NCI-H82 treated with DMSO at 0.1 percent for 48 hours (cell line): ENCODE measurements at regions not wholly inside any gene's neighbourhood (a gene's known extent, or its start where the extent isn't known, plus 50 kb on each side); places are given as distances from the start of the nearest gene placed in this dataset.
"Not testable (repeated sequence)": the region's sequence is repeated elsewhere in the genome, so short reads cannot be mapped to it uniquely, and the experiment has no call there.

Experiments
- DNase-seq: peaks from one replicate; lab custom pipeline; 2025; ENCODE audit not compliant: unreplicated experiment; lab: John Stamatoyannopoulos, UW

DNA sequence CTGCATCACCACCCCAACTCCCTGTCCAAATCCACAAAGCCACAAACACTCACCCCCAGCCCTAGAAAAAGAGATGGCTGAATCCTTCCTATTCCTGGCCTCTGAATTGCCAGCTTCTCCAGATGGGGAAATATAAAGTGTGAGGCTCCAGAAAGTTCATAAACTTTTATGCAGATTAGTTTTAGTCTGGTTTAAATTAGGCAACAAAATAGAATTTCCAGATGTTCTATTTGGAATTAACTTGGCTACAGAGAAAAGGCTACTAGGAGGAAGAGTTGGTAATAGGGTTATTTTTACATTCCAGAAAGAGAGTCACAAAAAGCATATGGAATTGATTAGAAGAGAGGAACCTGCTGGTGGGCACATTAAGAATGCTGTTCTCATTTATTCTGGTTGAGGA lies 56.0 kb downstream of the EN1 start:
- no peak for DNase-seq

DNA sequence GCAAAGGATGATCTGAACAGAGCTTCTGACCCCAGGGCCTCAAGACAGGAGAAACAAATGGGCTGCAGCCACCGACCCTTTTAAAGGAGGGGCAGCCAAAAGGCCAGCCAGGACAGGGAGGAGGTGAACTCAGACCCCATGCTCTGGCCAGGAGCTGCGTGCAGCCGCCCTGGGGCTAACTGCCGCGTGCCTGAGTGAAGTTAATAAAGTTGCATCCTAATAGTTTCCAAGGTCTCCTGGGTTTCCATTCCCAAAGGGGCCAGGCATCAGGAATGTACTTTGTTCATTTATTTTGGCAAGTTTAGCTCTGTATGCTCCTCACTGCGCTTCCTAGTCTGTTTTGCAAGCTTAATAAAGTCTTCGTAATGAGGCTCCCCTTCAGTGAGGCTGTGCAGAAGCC lies 60.7 kb downstream of the EN1 start:
- no peak for DNase-seq

DNA sequence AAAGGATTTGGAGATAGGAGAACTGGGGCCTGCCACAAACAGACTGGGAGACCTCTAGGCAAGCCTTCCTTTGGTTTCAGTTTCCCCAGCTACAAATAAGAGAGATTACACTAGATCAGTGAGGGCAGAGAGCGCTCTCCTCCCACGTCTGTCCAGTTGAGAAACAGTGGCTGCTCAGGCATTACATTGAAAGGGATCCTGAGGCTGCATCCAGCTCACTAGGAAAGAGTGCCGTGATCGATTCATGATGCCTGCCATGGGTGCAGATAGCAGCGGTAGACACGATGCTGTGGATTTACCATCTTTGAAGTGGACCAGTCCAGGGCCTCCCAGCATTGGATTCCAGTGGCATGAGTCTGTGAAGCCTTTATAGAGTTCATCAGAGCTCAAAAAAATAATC lies 62.6 kb downstream of the EN1 start:
- no peak for DNase-seq

DNA sequence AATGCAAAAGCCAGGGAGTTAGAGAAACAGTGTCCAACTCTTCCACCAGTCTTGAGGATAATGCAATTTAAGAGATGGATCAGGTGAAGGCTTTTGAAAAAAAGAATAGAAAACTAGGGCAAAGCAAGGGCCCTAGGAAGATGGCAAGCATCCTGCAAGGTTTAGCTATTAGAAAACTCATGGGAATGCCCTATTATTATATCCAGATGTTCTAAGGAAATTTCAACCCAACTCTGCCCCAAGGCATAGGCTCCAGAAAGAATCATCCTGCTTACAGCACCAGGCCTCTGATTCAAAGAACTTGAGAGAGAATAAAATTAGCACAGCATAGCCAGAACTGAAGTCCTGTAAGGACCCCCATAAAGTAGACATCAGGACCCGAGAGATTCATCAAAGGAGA lies 68.1 kb downstream of the EN1 start:
- DNase-seq = no peak

DNA sequence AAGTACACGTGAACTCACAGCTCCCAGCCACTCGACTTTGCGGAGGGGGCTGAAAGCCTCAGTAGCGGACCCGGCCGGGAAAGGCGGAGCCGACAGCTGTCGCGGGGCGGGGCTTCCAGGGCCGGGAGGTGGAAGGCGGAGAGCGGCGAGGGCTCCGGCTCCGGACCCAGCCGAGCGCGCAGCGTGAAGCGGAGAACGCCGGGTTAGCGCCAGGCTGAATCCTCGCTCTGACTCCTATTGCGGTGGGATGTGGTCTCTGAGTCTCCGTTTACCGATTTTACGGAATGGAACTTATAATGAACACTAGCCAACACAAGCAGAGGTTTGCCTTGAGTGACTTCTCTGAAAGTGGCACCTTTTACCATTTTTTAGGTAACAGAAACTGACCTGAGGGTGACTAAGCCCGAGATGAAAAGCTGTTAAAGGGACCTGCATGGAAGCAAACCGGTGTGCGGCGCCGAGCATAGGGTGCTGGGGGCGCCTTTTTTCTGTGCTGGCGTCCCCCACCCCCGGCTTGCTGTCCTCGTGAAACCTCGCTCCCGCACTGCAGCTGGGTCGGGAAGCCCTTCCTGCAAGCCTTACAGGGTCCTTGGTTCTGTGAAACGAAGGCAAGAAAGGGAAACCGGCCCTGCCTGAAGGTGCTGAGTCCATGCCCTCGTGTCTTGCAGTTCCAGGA lies 72.9 kb downstream of the EN1 start:
- DNase-seq = peak; percentile 51

DNA sequence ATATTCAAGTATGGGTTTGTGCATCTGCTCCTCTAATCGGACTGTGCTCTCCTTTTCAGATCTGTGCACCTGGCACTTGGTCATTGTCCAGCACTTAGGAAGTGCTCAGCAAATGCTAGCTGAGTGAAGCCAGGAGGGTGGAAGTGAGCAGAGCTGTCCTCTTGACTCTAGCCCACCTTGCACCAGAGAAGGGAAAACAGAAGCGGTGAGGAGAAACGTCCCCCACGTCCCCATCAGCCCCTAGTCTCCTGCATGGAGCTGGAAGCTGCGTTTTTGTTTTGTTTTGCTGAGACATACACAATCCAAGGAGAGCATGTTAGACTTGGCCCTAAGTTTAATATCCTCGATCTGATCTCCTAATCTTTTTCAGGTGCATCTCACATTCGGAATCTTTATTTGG lies 73.6 kb downstream of the EN1 start:
- DNase-seq = no peak

DNA sequence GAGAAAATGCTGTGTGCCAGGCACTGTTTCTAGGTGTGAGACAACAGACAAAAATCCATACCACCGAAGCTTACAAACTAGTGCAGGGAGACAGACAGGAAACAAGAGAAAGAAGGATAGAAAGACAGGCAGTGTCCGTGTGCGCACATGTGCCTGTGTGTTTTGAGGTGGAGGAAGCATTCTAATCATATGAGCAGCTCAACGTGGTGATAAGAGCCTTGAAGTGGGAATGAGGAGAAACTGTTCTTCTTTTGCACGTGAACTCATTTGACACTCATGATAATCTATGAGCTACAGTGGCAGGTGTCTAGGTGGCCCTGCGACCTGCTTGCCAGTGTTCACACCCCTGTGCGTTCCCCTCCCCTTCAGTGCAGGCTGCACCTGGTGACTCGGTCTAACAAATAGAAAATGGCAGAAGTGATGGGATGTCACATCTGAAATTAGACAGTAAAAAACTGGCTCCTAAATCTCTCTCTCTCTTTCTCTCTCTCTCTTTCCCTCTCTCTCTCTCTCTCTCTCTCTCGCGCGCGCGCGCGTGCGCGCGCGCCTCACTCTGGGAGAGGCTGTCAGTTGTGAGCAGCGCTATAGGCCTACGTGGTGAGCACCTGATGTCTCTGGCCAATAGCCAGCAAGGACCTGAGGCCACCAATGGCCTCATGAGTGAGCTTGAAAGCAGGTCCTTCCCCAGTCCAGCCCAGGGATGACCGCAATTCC lies 74.8 kb downstream of the EN1 start:
- no peak for DNase-seq

DNA sequence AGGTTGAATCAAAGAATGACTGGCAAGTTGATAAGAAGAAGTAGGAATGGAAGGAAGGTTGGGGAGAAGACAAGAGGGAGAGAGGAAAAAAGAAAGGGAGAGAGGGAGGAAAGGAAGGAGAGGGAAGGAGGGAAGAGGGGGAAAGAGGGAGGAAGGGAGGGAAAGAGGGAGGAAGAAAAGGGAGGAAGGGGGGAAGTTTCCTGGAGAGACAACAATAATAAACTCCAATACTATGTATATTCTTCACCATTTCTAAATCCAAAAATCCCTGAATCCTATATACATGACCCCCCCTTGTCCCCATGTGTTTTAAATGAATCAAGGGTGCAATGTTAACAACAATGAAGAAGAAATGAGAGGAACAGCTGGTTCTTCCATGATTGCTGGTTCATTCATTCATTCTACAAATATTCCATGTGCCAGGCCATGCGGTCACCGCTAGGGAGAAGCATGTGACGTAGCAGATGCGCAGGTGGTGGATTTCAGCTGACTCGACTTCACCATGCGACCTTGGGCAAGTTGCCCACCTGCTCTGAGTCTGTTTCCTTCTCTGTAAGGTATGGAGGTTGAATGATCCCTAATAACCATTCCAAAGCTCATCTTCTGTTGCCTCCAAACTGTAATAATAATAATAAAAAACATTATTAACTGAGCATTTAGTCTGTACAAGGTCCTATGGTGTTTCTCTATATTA lies 77.6 kb downstream of the EN1 start:
- DNase-seq = no peak

DNA sequence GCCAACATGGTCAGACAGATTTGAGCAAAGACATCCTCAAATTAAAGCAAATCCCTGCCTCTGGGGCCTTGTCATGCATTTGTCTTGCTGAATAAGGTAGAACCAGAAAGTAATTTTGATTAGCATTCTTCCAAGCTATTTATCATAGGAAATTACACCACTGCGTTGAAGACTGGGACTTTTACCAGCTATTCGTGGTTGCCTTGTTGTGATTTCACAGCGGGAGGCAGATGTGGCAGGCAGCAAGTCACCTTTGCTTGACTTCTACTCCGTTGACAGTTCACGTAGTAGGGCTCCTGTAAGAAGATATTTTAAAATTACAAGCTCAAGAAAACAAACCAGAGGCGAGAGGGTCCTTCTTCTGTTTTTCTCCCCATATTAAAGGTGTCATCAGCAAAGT lies 80.6 kb downstream of the EN1 start:
- no peak for DNase-seq

DNA sequence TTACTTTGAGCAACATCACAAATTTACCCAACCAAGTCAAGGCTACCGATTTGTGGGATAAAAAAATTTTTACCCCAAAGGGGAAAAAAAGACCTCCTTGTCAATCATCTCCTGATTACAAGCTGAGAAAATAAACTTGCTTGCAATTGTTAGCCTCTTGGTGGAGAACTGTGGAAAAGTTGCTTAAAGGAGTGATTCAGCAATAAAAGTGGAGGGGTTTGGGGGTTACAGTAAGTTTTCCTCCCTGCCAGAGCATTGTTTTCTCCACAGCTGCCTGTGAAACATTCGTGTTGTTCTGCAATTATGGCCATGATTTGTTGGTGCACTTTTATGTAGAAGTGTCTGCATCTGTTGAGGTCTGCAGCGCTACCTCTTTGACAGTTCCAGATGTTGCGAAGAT lies 82.6 kb downstream of the EN1 start:
- no peak for DNase-seq

DNA sequence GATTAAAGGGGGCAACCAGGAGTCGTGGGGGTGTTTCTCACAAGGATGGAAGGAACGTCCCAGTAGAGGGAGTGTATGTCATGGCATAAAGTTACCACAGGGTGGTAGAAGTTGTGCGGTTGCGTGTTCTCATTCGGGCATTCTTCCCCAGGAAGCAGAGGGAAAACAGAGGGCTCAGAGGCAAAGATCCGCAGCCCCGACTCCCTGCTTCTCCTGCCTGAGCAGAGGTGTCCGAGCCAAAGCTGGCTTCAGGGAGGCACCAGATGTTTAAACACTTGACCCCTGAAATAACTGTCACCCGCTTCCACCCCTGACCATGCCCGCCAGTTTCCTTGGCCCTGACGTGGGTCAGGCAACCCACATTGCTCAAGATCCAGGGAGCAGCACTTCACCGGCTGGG lies 83.7 kb downstream of the EN1 start:
- DNase-seq = peak; percentile 33

DNA sequence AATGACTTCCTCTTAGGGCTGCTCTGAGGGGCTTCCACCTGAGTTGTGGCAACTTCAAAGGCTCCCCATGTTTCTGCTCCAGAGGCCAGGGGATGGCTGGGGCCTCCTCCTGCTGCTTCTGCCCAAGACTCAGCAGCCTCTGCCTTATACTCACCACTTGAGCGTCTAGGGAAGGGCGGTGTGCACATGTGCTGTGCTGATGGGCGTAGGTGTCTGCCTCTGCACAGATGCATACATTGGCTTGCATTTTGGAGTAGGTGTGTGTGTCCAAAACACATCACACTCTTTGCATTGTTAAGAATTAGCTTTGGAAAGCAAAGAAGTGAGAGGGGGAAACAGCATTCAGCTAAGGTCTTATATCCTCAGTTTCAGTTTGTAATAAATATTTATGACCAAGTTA lies 85.2 kb downstream of the EN1 start:
- DNase-seq = no peak

DNA sequence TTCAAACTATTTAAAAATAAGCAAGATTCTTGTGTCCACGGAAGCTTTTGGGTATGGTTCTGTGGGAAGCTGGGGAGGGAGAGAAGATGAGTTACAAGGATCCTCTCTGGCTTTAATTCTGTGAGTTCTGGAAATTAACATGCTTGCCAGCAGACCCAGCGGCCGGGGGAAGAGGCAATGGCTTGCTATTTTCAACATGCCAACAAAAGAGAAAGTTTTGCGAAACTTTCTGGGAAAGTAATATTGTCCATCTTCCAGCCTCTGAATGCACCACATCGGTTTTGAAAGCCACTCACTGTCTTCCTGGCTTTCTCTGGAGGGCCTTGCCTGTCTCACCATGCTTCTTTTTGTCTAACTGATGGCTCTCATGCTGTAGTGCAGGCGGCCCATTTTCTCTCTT lies 85.7 kb downstream of the EN1 start:
- DNase-seq = no peak

DNA sequence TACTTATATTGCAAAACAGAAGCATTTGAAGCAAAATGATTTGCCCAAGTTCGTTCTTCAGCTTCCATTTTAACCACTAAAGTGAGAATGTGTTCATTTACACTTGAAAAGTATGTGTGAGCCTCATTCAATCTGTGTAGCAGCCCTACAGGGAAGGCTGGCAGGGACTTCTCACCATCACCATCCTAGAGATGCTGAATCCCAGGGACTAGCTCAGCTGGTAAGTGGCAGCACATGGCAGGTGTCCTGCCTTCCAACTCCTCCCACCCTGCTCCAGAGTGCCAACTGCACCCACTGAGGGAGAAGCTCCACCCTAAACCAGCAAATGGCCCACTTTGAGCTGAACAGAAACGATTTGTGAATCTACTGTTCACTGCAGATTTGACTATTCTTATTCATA lies 91.5 kb downstream of the EN1 start:
- no peak for DNase-seq

DNA sequence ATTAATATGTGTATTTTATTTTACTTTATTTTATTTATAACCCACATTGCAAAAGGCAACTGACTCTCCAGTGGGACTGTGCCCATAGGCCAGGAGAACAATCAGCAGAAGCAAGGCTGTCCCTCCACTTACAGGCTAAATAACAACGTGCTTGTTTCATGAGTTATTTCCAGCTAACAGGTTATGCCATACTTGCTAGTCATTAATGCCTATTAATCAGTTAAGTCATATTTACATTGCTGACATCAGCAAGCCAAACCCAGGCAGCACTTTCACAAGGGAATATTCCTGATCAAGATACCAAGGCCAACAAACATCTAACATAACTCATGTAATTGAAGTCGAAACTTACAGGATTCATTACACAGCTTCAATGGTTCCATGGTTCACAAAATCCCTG lies 92.1 kb downstream of the EN1 start:
- no peak for DNase-seq

DNA sequence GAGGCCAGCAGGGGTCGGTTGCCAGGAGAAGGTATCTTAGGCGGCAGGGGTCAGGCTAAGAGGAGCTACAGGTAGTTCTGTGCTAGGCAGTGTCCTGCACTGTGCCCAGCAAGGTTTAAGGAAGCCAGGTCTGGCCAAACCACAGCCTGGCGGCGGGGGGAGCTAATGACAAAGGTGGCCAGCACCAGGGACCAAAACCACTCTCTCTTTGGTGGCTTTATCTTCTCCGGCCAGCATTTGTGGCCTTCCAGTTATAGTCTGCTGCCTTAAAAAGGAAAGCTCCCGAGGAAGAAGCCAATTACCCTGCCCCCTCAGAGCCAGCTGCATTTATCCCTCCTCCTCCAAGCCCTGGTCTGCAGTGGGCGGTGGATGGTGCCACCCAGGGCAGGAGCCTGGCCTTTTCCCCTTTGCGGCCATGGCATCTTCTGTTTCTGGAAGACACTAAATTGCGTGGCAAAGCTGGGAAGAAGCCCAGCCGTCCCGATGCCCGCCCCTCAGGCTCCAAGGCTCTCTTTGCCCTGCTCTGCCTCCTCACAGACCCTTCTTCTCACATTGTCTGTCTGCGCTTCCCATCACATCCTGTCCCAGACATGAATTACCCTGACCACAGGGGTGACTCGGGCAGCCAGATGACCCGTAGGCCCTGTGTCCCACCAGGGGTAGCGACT lies 94.6 kb downstream of the EN1 start:
- no peak for DNase-seq

DNA sequence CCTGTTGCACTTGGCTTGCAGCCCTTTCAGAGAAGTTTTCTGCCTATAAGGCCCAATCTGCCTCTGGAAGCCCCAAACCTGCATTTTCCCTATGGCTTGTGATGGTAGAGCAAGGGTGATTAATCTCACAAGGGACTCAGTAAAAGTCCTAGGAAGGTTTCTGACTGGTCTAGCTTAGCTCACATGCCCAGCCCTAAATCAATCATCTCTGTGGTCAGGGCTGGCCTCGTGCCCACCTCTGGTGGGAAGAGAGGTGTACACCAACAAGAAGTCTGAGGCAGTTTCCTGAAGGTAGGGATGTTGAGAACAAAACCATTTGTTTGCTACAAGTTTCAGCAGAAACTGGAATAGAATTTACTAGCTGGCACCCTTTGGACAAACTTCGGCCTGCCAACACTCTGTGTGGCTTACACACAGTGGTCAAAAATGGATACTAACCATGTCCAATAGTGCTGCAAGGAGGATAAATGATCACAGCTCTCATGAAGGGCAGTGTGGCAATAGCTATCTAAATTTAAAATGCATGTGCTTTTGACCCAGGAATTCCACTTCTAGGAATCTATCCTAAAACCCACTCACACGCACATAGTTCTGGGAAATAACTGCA lies 96.4 kb downstream of the EN1 start:
- DNase-seq = no peak

DNA sequence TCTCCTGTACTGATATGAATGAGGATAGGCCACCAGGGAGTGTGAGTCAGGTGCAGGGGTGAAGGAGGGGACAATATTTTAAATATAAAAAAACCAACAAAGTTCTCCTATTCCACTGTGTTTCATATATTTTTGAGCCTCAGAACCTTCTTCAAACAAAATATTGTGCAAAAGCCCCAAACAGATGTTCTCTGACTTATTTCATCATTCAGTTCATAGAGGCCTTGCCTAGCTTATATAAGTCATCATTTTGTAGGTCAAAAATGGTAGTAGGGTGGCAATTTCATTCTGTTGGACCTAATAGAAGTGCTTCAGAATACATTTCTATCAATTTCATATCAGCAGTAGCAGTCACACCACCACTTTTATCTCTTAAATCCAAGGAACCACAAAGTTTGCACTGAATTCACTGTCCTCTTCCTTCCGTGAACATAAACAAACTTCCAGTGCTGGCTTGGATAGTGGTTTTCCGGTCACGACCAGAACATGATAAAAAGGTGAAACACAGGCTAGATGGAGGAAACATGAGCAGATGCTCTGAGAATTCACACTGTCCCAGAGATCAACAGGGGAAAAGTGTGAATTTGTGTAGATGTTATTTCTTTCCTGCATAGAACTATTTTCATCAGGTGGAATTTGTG lies 99.1 kb downstream of the EN1 start:
- no peak for DNase-seq

DNA sequence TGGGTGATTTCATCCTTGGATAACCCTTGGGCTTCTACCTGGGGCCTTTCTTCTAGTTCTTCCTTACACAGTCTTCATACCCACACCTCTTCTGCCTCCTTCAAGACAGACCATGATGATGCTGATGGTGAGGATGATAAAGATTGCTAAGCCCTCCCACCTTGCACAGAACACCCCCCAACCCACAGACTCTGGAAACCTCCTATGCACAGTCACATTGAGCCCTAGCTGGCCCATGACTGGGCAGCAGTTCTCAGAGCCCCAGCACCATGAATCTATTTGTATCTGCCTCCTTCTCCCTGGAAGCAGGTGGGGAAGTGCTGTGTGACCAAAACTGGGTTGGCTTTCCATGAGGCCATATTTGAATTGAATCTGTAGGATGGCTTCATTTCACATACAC lies 99.8 kb downstream of the EN1 start:
- DNase-seq = no peak

DNA sequence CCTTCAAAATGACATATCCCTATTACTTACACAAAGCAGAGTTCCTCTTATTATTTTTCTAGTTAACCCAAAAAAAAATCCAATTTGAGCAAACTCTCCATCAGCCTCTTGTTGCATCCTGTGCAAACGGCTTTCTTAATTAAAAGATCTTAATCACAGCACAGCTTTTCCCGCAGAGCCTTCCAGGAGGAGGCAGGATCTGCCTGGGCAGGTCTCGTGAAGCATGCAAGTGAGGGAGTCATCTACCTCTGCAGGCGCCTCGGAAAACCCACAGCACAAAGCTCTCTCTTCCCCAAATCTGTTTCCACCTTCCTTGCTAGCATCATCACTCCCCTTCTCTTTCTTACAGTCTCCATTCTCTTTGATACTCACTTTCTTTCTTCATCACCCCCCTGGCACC lies 100.4 kb downstream of the EN1 start:
- DNase-seq = no peak

DNA sequence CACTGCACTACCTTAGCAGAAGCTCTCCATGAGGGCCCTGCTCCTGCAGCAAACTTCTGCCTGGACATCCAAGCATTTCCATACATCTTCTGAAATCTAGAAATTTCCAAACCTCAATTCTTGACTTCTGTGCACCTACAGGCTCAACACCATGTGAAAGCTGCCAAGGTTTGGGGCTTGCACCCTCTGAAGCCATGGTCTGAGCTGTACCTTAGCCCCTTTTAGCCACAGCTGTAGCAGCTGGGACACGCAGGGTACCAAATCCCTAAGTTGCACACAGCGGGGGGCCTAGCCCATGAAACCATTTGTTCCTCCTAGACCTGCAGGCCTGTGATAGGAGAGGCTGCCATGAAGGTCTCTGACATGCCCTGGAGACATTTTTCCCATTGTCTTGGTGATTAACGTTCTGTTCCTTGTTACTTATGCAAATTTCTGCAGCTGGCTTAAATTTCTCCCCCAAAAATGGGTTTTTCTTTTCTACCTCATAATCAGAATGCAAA lies 102.7 kb downstream of the EN1 start:
- not testable (repeated sequence) for DNase-seq
